ENCODE measurements at regions not wholly inside any gene's neighbourhood (a gene's known extent, or its start where the extent isn't known, plus 50 kb on each side); places are given as distances from the start of the nearest gene placed in this dataset.

- Histone ChIP-seq H3K27me3 (no peaks in the 10 kb centered on the region), H3K4me3 (no peak overlapping the region), H3K36me3 (no peaks in the 10 kb centered on the region), H3K4me1 (no peaks in the 10 kb centered on the region), H3K27ac (no peak overlapping the region), H3K9me3 (no peaks in the 10 kb centered on the region)
- DNase-seq: no peak
- no peak for TF ChIP-seq CTCF (IDR thresholded peaks at IDR 0.05)
- intact Hi-C loops (cut with DNase I): no loop called here
- ATAC-seq: no peak
These were observed 146.4 kb downstream of the PTH2R start for GRCh38 chr2:208552943-208553342.

DNA sequence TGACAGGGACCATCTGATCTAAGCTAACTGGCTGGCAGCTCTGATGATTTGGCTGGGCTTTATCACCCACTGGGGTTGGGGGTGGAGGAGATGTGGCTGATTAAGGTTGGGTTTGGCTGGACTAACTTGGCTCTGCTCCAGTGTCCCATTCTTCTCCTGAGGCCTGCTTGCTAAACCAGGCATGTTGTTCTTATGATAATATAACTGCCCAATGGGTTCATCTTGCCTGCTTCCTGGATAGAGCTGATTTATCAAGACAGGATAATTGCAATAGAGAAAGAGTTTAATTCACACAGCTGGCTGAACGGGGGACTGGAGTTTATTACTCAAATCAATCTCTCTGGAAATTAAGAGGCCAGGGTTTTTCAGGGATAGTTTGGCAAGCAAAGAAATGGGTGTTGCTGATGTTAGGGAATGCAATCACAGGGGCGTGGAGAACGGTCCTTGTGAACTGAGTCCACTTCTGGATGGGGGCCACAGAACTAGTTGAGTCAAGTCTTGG, 150.4 kb downstream of the PTH2R start:
- H3K4me1 ChIP-seq: no peaks in the 10 kb centered on the region
- no peak for TF ChIP-seq CTCF (IDR thresholded peaks at IDR 0.05)
- DNase-seq (no peak), ATAC-seq (no peak)
- intact Hi-C loops (cut with DNase I): no loop called here
- no peak overlapping the region for H3K27ac ChIP-seq
- no peaks in the 10 kb centered on the region for H3K9me3 ChIP-seq
- H3K4me3 ChIP-seq: no peak overlapping the region
- H3K27me3 ChIP-seq: no peaks in the 10 kb centered on the region
- no peaks in the 10 kb centered on the region for H3K36me3 ChIP-seq

DNA sequence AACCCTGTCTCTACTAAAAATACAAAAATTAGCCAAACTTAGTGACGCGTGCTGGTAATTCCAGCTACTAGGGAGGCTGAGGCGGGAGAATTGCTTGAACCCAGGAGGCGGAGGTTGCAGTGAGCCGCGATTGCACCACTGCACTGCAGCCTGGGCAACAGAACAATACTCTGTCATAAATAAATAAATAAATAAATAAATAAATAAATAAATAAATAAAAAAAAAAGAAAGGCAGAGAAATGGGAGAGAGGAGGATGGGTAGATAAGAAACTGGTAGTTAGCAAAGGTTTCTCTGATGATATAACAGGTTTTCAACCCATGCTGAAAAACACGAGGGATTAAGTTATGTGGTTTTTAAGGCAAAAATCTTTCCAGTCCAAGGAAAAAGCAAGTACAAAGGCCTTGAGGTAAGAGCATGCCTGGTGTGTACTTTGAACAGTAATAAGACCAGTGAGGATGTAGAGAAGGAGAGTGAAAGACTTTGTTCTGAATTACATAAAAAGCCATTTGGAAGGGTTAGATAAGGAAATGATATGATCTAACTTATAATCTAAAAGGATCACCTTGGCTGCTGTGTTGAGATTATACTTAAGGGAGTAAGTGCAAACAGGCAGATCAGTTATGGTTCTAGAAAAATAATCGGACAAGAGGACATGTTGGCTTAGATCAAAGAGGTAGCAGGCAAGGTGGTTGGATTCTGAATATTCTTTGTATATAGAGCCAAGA, 159.3 kb downstream of the PTH2R start:
- intact Hi-C loops (cut with DNase I): no loop called here
- ATAC-seq (no peak), DNase-seq (no peak)
- H3K9me3 ChIP-seq: no peaks in the 10 kb centered on the region
- H3K27ac ChIP-seq: no peak overlapping the region
- H3K36me3 ChIP-seq: no peaks in the 10 kb centered on the region
- H3K4me3 ChIP-seq: no peak overlapping the region
- no peaks in the 10 kb centered on the region for H3K27me3 ChIP-seq
- H3K4me1 ChIP-seq: no peaks in the 10 kb centered on the region
- no peak for TF ChIP-seq CTCF (IDR thresholded peaks at IDR 0.05)

DNA sequence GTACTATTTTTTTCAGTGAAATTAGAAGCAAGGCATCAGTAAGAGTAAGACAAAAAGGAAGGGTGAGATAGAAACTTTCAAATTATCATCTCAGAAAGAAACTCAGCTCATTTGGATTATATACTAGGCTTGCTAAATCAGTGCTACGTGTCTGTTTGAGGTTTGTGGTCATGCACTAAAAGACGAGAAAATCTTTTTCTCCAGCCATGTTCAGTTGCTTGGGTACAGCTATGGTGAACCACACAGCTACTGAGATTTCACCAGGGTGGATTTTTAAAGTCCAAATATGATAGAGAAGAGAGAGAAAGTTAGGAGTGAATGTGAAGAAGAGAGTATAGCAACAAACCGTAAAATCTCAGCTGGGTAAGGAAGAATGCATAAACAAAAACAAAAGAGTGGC, 161.6 kb downstream of the PTH2R start:
- Histone ChIP-seq H3K36me3 (no peaks in the 10 kb centered on the region), H3K27ac (no peak overlapping the region), H3K4me1 (no peaks in the 10 kb centered on the region), H3K27me3 (no peaks in the 10 kb centered on the region), H3K9me3 (no peaks in the 10 kb centered on the region), H3K4me3 (no peak overlapping the region)
- DNase-seq (no peak), ATAC-seq (no peak)
- intact Hi-C loops (cut with DNase I): no loop called here
- no peak for TF ChIP-seq CTCF (IDR thresholded peaks at IDR 0.05)

DNA sequence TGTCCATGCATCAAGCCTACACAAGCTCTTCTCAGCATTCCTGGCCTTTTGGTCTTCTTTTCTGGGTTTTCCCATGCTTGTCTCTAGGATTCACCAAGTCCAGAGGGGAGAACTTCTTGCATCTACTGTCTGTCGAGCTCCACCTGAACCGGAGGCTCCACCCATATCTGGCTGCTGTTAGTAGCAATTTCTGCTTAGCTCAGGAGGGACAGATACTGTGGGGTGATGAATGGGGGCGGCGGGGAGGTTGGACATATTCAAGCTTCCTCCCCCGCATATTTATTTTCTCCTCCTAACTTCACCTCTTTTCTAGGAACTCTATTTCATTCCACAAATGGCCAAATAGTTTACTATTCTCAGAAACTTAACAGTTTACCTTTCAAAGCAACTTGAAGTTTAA, 163.5 kb downstream of the PTH2R start:
- TF ChIP-seq CTCF (IDR thresholded peaks at IDR 0.05): no peak
- Histone ChIP-seq H3K9me3 (no peaks in the 10 kb centered on the region), H3K36me3 (no peaks in the 10 kb centered on the region), H3K27ac (no peak overlapping the region), H3K27me3 (no peaks in the 10 kb centered on the region), H3K4me3 (no peak overlapping the region), H3K4me1 (no peaks in the 10 kb centered on the region)
- intact Hi-C loops (cut with DNase I): no loop called here
- no peak for ATAC-seq
- DNase-seq: no peak
